Smooth muscle cell (in vitro differentiated cells): ENCODE measurements at regions not wholly inside any gene's neighbourhood (a gene's known extent, or its start where the extent isn't known, plus 50 kb on each side); places are given as distances from the start of the nearest gene placed in this dataset.

Source experiments
- DNase-seq: peaks from one replicate; lab custom pipeline; 2025; ENCODE audit not compliant: unreplicated experiment; lab: John Stamatoyannopoulos, UW
- H2AFZ ChIP-seq: fragments of 200-600 bp; sonication (generic); 2 replicates; pipeline ENCODE4 v1.6.0; 2016; ENCODE audit warnings: antibody characterized with exemption, low read depth, mild to moderate bottlenecking
- H3F3A ChIP-seq: fragments of 200-600 bp; sonication (generic); 2 replicates; pipeline ENCODE4 v1.6.0; 2017; ENCODE audit warnings: antibody characterized with exemption, low read depth
- H3K27ac ChIP-seq: fragments of 200-600 bp; sonication (generic); 2 replicates; pipeline ENCODE4 v1.5.1; 2016; ENCODE audit warnings: low read depth, mild to moderate bottlenecking
- H3K27me3 ChIP-seq: fragments of 200-600 bp; sonication (generic); 2 replicates; pipeline ENCODE4 v1.6.1; 2016; ENCODE audit warnings: low read depth, mild to moderate bottlenecking
- H3K36me3 ChIP-seq: fragments of 200-600 bp; sonication (generic); 2 replicates; pipeline ENCODE4 v1.5.1; 2016; ENCODE audit warnings: low read depth
- H3K4me1 ChIP-seq: fragments of 200-600 bp; sonication (generic); 2 replicates; pipeline ENCODE4 v1.5.1; 2016; ENCODE audit warnings: low read depth
- H3K4me2 ChIP-seq: fragments of 200-600 bp; sonication (generic); 2 replicates; pipeline ENCODE4 v1.6.0; 2016; ENCODE audit warnings: mild to moderate bottlenecking
- H3K4me3 ChIP-seq: fragments of 200-600 bp; sonication (generic); 2 replicates; pipeline ENCODE4 v1.5.1; 2016; ENCODE audit warnings: mild to moderate bottlenecking
- H3K79me2 ChIP-seq: fragments of 200-600 bp; sonication (generic); 2 replicates; pipeline ENCODE4 v1.6.0; 2016; ENCODE audit warnings: low read depth, mild to moderate bottlenecking
- H3K9ac ChIP-seq: fragments of 200-600 bp; sonication (generic); 2 replicates; pipeline ENCODE4 v1.6.0; 2016; ENCODE audit warnings: low read depth
- H3K9me3 ChIP-seq: fragments of 200-600 bp; sonication (generic); replicated peaks from 2 replicates; pipeline ENCODE4 v1.5.1; 2016; ENCODE audit warnings: low read depth
- H4K20me1 ChIP-seq: fragments of 200-600 bp; sonication (generic); 2 replicates; pipeline ENCODE4 v1.6.0; 2016; ENCODE audit warnings: low read depth
- WGBS: methylation state at CpG from one replicate; pipeline ENCODE4 v1.1.7; 2016; ENCODE audit warnings: low lambda C conversion rate; 5-methylcytosine and 5-hydroxymethylcytosine counted together
- TF ChIP-seq, protein P1 (sequence below): fragments of 200-600 bp; sonication (generic); IDR thresholded peaks from 2 replicates; pipeline ENCODE4 v1.5.1; 2017; ENCODE audit warnings: borderline replicate concordance, mild to moderate bottlenecking, antibody characterized with exemption; ENCODE audit not compliant: insufficient read depth, poor library complexity, severe bottlenecking

DNA sequence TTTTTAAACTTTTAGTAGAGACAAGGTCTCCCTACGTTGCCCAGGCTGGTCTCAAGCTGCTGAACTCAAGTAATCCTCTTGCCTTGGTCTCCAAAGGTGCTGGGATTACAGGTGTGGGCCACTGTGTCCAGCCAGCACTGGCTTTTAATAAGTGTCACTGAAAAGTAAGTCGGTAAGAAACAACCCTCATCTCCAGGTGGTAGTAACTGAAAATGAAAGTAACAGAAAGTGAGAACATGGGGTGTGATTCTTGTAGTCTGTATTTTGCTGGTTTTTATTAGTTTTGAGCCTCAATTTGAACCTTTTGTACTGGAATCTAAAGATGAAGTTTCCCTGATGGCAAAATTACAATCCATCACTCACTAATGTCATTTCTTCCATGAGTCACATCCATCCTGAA, 238.1 kb upstream of the AGA start:
- no peak overlapping the region for H3K9ac ChIP-seq
- no peaks in the 10 kb centered on the region for H3K36me3 ChIP-seq
- H3K79me2 ChIP-seq, result no peaks in the 10 kb centered on the region
- H3F3A ChIP-seq, result no peaks in the 10 kb centered on the region
- TF ChIP-seq, protein P1, sequence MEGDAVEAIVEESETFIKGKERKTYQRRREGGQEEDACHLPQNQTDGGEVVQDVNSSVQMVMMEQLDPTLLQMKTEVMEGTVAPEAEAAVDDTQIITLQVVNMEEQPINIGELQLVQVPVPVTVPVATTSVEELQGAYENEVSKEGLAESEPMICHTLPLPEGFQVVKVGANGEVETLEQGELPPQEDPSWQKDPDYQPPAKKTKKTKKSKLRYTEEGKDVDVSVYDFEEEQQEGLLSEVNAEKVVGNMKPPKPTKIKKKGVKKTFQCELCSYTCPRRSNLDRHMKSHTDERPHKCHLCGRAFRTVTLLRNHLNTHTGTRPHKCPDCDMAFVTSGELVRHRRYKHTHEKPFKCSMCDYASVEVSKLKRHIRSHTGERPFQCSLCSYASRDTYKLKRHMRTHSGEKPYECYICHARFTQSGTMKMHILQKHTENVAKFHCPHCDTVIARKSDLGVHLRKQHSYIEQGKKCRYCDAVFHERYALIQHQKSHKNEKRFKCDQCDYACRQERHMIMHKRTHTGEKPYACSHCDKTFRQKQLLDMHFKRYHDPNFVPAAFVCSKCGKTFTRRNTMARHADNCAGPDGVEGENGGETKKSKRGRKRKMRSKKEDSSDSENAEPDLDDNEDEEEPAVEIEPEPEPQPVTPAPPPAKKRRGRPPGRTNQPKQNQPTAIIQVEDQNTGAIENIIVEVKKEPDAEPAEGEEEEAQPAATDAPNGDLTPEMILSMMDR, result no peak
- H3K9me3 ChIP-seq, result no peaks in the 10 kb centered on the region
- no peak overlapping the region for H3K4me3 ChIP-seq
- 79% methylated on average over 2 of the region's 2 CpGs for WGBS
- no peaks in the 10 kb centered on the region for H3K27me3 ChIP-seq
- DNase-seq, result no peak
- no peak overlapping the region for H2AFZ ChIP-seq
- no peaks in the 10 kb centered on the region for H3K4me1 ChIP-seq
- no peak overlapping the region for H3K4me2 ChIP-seq
- H4K20me1 ChIP-seq, result no peaks in the 10 kb centered on the region
- H3K27ac ChIP-seq, result no peak overlapping the region

DNA sequence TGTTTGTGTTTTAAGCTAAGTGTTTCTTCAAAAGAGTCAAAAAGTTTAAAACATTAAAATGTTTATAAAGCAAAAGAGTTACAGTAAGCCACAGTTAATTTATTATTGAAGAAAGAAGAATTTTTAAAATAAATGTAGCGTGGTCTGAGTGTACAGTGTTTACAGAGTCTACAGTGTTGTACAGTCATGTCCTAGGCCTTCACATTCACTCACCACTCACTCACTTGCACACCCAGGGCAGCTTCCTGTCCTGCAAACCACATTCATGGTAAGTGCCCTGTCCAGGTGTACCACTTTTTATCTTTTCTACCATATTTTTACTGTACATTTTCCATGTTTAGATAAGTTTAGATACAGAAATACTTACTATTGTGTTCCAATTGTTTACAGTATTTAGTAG, 239.7 kb upstream of the AGA start:
- TF ChIP-seq, protein P1, result no peak
- Histone ChIP-seq H3K79me2 (no peaks in the 10 kb centered on the region), H3K9me3 (no peaks in the 10 kb centered on the region), H3K36me3 (no peaks in the 10 kb centered on the region), H3F3A (no peaks in the 10 kb centered on the region), H3K4me2 (no peak overlapping the region), H3K9ac (no peak overlapping the region), H4K20me1 (no peaks in the 10 kb centered on the region), H2AFZ (no peak overlapping the region), H3K4me3 (no peak overlapping the region), H3K27me3 (no peaks in the 10 kb centered on the region), H3K4me1 (no peaks in the 10 kb centered on the region), H3K27ac (no peak overlapping the region)
- WGBS, result 100% methylated on average over 1 of the region's 1 CpG
- no peak for DNase-seq

DNA sequence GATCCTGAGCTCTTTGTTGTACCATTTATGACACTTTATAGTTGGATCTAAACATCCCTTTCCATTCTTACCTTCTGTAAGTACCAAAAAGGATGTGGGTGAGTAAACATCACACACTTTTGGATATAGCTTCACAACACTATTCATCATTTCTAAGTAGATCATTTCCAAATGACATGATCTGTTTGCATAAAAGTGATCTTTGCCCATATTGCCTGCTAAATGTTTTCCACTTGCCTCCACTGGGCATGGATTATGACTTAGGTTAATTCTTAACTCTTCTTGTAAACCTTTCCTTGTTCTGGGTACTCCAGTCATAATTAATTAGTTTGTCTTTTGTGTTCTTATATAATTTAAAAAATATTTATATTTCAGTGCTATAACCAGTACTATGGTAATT, 244.9 kb upstream of the AGA start:
- no peaks in the 10 kb centered on the region for H3K4me1 ChIP-seq
- H2AFZ ChIP-seq, result no peak overlapping the region
- H3K36me3 ChIP-seq, result no peaks in the 10 kb centered on the region
- H3K4me2 ChIP-seq, result no peak overlapping the region
- H3K27me3 ChIP-seq, result no peaks in the 10 kb centered on the region
- no peak overlapping the region for H3K27ac ChIP-seq
- no peaks in the 10 kb centered on the region for H3K9me3 ChIP-seq
- H3K9ac ChIP-seq, result no peak overlapping the region
- no peaks in the 10 kb centered on the region for H3K79me2 ChIP-seq
- no peak overlapping the region for H3K4me3 ChIP-seq
- TF ChIP-seq, protein P1, result no peak
- DNase-seq, result no peak
- no peaks in the 10 kb centered on the region for H3F3A ChIP-seq
- H4K20me1 ChIP-seq, result no peaks in the 10 kb centered on the region

DNA sequence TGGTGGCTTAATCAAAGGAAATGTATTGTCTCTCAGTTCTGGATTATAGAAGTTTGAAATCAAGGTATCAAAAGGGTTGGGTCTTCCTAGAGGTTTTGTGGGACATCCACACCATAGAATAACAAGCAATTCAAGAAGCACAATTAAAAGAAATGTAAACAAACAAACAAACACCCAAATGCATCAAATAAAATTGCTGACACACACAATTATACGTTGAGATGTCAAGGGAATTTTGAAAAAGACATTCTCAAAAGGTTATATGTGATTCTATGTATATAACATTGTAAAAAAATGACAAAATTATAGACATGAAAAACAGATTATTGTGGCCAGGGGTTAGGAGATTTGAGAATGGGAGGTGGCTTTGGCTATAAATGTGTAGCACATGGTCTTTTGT, 250.7 kb upstream of the AGA start:
- no peak overlapping the region for H2AFZ ChIP-seq
- H3K79me2 ChIP-seq, result no peaks in the 10 kb centered on the region
- no peaks in the 10 kb centered on the region for H3K4me1 ChIP-seq
- no peak overlapping the region for H3K27ac ChIP-seq
- no peaks in the 10 kb centered on the region for H3K36me3 ChIP-seq
- no peaks in the 10 kb centered on the region for H3F3A ChIP-seq
- H3K4me2 ChIP-seq, result no peak overlapping the region
- H3K9me3 ChIP-seq, result no peaks in the 10 kb centered on the region
- 86% methylated on average over 1 of the region's 1 CpG for WGBS
- DNase-seq, result no peak
- H3K4me3 ChIP-seq, result no peak overlapping the region
- no peaks in the 10 kb centered on the region for H4K20me1 ChIP-seq
- TF ChIP-seq, protein P1, result no peak
- no peak overlapping the region for H3K9ac ChIP-seq
- H3K27me3 ChIP-seq, result no peaks in the 10 kb centered on the region
